ENCODE measurements at regions not wholly inside any gene's neighbourhood (a gene's known extent, or its start where the extent isn't known, plus 50 kb on each side); places are given as distances from the start of the nearest gene placed in this dataset.

- TF ChIP-seq CTCF (IDR thresholded peaks at IDR 0.05; ENCODE audit: insufficient read depth, low read length, poor library complexity, severe bottlenecking) (no peak), EZH2phosphoT487 (conservative IDR thresholded peaks at IDR 0.05; ENCODE audit: low read length) (no peak)
These were observed 171.8 kb upstream of the TTC29 start for GRCh38 chr4:147117431-147117830.

Data from SU-DHL-6 (cell line).